ENCODE measurements at regions not wholly inside any gene's neighbourhood (a gene's known extent, or its start where the extent isn't known, plus 50 kb on each side); places are given as distances from the start of the nearest gene placed in this dataset.
A peak's percentile ranks its signal among the peaks of the same experiment; 100 is the strongest.

DNA sequence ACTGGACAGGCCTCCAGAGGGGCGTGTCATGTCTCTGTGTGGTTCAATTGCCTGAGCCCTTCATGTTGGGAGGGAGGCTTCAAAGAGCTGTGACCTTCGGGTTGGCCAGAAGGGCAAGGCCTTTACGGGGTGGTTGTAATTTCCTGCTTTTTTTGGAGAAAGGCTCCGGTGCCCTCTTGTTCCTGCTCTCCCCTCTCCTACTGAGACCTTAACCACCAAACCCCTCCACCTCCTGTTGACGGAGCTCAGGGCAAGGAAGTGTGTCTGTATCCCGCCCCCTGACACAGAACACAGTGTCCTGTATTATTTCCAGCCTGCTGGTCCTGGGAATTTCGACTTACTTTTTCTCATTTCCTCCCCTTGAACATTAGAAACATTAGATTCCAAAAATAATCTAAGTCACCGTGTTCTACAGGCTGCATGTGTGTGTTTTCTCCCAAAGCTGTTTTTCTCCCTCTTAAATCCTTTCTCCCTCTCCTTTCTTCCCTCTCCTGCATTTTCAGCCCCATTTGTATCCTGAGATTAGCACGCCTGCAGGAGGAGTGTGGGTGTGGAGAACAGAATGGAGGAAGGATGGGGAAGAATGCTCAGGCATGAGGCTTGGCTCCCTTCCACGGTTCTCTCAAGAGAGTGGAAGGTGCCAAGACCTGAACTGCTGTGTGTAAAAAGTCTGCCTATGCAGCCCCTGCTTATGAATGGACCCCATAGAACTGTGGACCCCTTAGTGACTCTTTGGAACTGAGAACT is 285.4 kb upstream of the ROPN1 start:
- no TSS peak for BruUV-seq (replicated peaks)
- DNase-seq (ENCODE audit: low read depth, low spot score), result peak; percentile 77
- H3K9me3 ChIP-seq (replicated peaks; ENCODE audit: control insufficient read depth, insufficient read depth, low read length), result no peaks in the 10 kb centered on the region
- POLR2A ChIA-PET, result no interaction called here
- H3K9ac ChIP-seq (replicated peaks; ENCODE audit: extremely low read depth, insufficient read depth, low read length), result no peak overlapping the region
- H2AFZ ChIP-seq (ENCODE audit: low read depth, low read length), result peak overlapping the region; percentile 28
- H4K20me1 ChIP-seq (replicated peaks; ENCODE audit: control insufficient read depth, extremely low read depth, insufficient read depth, low read length), result no peaks in the 10 kb centered on the region
- H3K9me1 ChIP-seq (replicated peaks; ENCODE audit: control insufficient read depth, extremely low read depth, insufficient read depth, low read length), result no peaks in the 10 kb centered on the region
- dilution Hi-C loops (cut with MboI; ENCODE audit: extremely low pct_ligation_motif_present, low sequenced_read_pairs) (no loop called here), intact Hi-C loops (cut with micrococcal nuclease) (loop anchor here (2.0 to 5.0 kb wide), 2 partner anchors 29 to 245 kb away; partner anchors contain the start of gene KALRN)
- no peak overlapping the region for H3K27ac ChIP-seq (ENCODE audit: insufficient read depth, low read depth, low read length)
- peak; percentile 62 for FAIRE-seq
- CTCF ChIA-PET, result interaction anchor here (1.3 to 1.5 kb wide), 2 partner anchors 244 to 262 kb away, joined by 3 to 7 read pairs; partner anchors contain the start of gene KALRN
- no peak overlapping the region for H3K4me3 ChIP-seq (replicated peaks in 1 of 3; ENCODE audit: insufficient read depth in 1 of 3, low read depth in 1 of 3, low read length in 3 of 3)
- peak overlapping the region; percentile 14 for H3K4me2 ChIP-seq (ENCODE audit: insufficient read depth, low read length)
- no peaks in the 10 kb centered on the region for H3K36me3 ChIP-seq (ENCODE audit: control insufficient read depth in 2 of 2, extremely low read depth in 1 of 2, insufficient read depth in 2 of 2, low read length in 2 of 2)
- H3K4me1 ChIP-seq (ENCODE audit: control insufficient read depth, extremely low read depth, insufficient read depth, low read length), result peaks cover 31% of the 10 kb centered on the region
- H3K27me3 ChIP-seq (ENCODE audit: control insufficient read depth in 2 of 2, insufficient read depth in 2 of 2, low read length in 2 of 2), result no peaks in the 10 kb centered on the region
- H3K79me2 ChIP-seq (ENCODE audit: control insufficient read depth, insufficient read depth, low read length), result no peaks in the 10 kb centered on the region
- TF ChIP-seq EZH2 (IDR thresholded peaks at IDR 0.05; ENCODE audit: borderline replicate concordance, low read depth, low read length, severe bottlenecking), result no peak
- TF ChIP-seq, protein P1, sequence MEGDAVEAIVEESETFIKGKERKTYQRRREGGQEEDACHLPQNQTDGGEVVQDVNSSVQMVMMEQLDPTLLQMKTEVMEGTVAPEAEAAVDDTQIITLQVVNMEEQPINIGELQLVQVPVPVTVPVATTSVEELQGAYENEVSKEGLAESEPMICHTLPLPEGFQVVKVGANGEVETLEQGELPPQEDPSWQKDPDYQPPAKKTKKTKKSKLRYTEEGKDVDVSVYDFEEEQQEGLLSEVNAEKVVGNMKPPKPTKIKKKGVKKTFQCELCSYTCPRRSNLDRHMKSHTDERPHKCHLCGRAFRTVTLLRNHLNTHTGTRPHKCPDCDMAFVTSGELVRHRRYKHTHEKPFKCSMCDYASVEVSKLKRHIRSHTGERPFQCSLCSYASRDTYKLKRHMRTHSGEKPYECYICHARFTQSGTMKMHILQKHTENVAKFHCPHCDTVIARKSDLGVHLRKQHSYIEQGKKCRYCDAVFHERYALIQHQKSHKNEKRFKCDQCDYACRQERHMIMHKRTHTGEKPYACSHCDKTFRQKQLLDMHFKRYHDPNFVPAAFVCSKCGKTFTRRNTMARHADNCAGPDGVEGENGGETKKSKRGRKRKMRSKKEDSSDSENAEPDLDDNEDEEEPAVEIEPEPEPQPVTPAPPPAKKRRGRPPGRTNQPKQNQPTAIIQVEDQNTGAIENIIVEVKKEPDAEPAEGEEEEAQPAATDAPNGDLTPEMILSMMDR (IDR thresholded peaks at IDR 0.05; ENCODE audit: extremely low read depth in 1 of 2, insufficient read depth in 1 of 2, low read depth in 1 of 2, low read length in 2 of 2), result peak in 1 of 2 donors; percentile 15
